SK-N-SH (cell line): ENCODE measurements at regions not wholly inside any gene's neighbourhood (a gene's known extent, or its start where the extent isn't known, plus 50 kb on each side); places are given as distances from the start of the nearest gene placed in this dataset.

Experiments used
- CTCF ChIA-PET: fragments of 300-600, 350-600 bp; formaldehyde crosslinking; extraction: SDS; loops from one replicate; lab custom pipeline; 2021; lab: Yijun Ruan, JAX
- POLR2A ChIA-PET: fragments of 350-600 bp; sonication (Branson Sonifier 250); formaldehyde crosslinking; extraction: SDS; loops from one replicate; lab custom pipeline; 2020; ENCODE audit warnings: antibody characterized with exemption, inconsistent platforms; lab: Yijun Ruan, JAX
- DNase-seq: peaks from one replicate; pipeline ENCODE4 v3.0.0; 2012
- H2AFZ ChIP-seq: fragments of 200-600 bp; sonication (generic); 2 replicates; pipeline ENCODE4 v1.8.1; 2016; ENCODE audit warnings: antibody characterized with exemption, mild to moderate bottlenecking, low read depth
- H3F3A ChIP-seq: fragments of 200-600 bp; sonication (generic); replicated peaks from 2 replicates; pipeline ENCODE3; 2016; ENCODE audit warnings: antibody characterized with exemption, mild to moderate bottlenecking; ENCODE audit not compliant: insufficient read depth
- H3K27ac ChIP-seq, 2 experiments: fragments of 200-500 bp in 1 of 2; fragments of 200-600 bp in 1 of 2; sonication (Bioruptor generic) in 1 of 2; sonication (generic), shearing (Covaris generic) in 1 of 2; 2 replicates each; pipeline versions ENCODE4 v1.5.1 to v1.6.1; 2014 to 2016; ENCODE audit warnings: low read depth in 2 of 2, inconsistent platforms in 1 of 2, low read length in 1 of 2, mild to moderate bottlenecking in 1 of 2, mixed read lengths in 1 of 2
- H3K27me3 ChIP-seq: fragments of 200-600 bp; sonication (generic), shearing (Covaris generic); 2 replicates; pipeline ENCODE4 v1.6.1; 2016; ENCODE audit warnings: mixed run types; ENCODE audit not compliant: insufficient read depth
- H3K36me3 ChIP-seq, 2 experiments: fragments of 200-500 bp in 1 of 2; fragments of 200-600 bp in 1 of 2; sonication (Bioruptor generic) in 1 of 2; sonication (generic) in 1 of 2; replicated peaks in 1 of 2; 2 replicates each; pipeline versions ENCODE3 to v1.5.1; 2014 to 2016; ENCODE audit warnings: low read length in 1 of 2, mild to moderate bottlenecking in 1 of 2; ENCODE audit not compliant: insufficient read depth in 2 of 2, control insufficient read depth in 1 of 2
- H3K4me1 ChIP-seq, 2 experiments: fragments of 200-500 bp in 1 of 2; fragments of 200-600 bp in 1 of 2; sonication (Bioruptor generic) in 1 of 2; sonication (generic), shearing (Covaris generic) in 1 of 2; 2 replicates each; pipeline versions ENCODE4 v1.5.1 to v1.6.1; 2014 to 2016; ENCODE audit warnings: low read depth in 1 of 2, low read length in 1 of 2, mixed run types in 1 of 2; ENCODE audit not compliant: insufficient read depth in 2 of 2, control insufficient read depth in 1 of 2
- H3K4me2 ChIP-seq: fragments of 200-600 bp; sonication (generic), shearing (Covaris generic); 2 replicates; pipeline ENCODE4 v1.6.1; 2017; ENCODE audit warnings: mixed run types
- H3K4me3 ChIP-seq, 2 experiments: fragments of 200-500 bp in 1 of 2; fragments of 200-600 bp in 1 of 2; sonication (Bioruptor generic) in 1 of 2; sonication (generic), shearing (Covaris generic) in 1 of 2; 2 replicates each; pipeline versions ENCODE4 v1.5.1 to v1.8.1; 2014 to 2016; ENCODE audit warnings: low read depth in 2 of 2, inconsistent platforms in 1 of 2, low read length in 1 of 2, mild to moderate bottlenecking in 1 of 2, mixed read lengths in 1 of 2, moderate library complexity in 1 of 2
- H3K79me2 ChIP-seq: fragments of 200-600 bp; sonication (generic); 2 replicates; pipeline ENCODE4 v1.8.1; 2017; ENCODE audit warnings: mild to moderate bottlenecking; ENCODE audit not compliant: insufficient read depth
- H3K9ac ChIP-seq: fragments of 200-600 bp; sonication (generic); 2 replicates; pipeline ENCODE4 v1.6.1; 2017; ENCODE audit warnings: mixed run types
- H3K9me2 ChIP-seq: fragments of 200-600 bp; sonication (generic); 2 replicates; pipeline ENCODE4 v1.6.1; 2017; ENCODE audit warnings: mixed run types
- H3K9me3 ChIP-seq: fragments of 200-600 bp; sonication (generic); 2 replicates; pipeline ENCODE4 v1.6.1; 2017; ENCODE audit warnings: mixed run types, mild to moderate bottlenecking, moderate library complexity
- H4K20me1 ChIP-seq: fragments of 200-600 bp; sonication (generic); 2 replicates; pipeline ENCODE4 v1.6.1; 2017; ENCODE audit warnings: mild to moderate bottlenecking, mixed run types; ENCODE audit not compliant: insufficient read depth
- CTCF ChIP-seq: fragments of 200-600 bp; sonication (generic); IDR thresholded peaks from 2 replicates; pipeline ENCODE4 v1.6.1; 2017; ENCODE audit warnings: antibody characterized with exemption, mild to moderate bottlenecking, moderate library complexity
- FOSL2 ChIP-seq: IDR thresholded peaks from 2 replicates; pipeline ENCODE4 v1.4.0; 2012; ENCODE audit warnings: low read depth, mild to moderate bottlenecking, moderate library complexity, borderline replicate concordance
- FOXJ3 ChIP-seq: sonication (generic); formaldehyde crosslinking; IDR thresholded peaks from 2 replicates; pipeline ENCODE4 v1.5.1; 2020; ENCODE audit warnings: mild to moderate bottlenecking, missing genetic modification reagents
- GATA2 ChIP-seq: sonication (generic); formaldehyde crosslinking; IDR thresholded peaks from 2 replicates; pipeline ENCODE4 v1.5.0; 2020; ENCODE audit warnings: mild to moderate bottlenecking, missing genetic modification reagents
- IRF3 ChIP-seq: fragments of 150-350 bp; IDR thresholded peaks from 2 replicates; pipeline ENCODE4 v1.6.1; 2016; ENCODE audit warnings: mild to moderate bottlenecking, low read depth, low read length
- MAX ChIP-seq: IDR thresholded peaks from 2 replicates; pipeline ENCODE4 v1.4.0; 2012; ENCODE audit warnings: low read depth
- MEF2A ChIP-seq: IDR thresholded peaks from 2 replicates; pipeline ENCODE4 v1.4.0; 2012; ENCODE audit warnings: low read depth, borderline replicate concordance
- MXI1 ChIP-seq: IDR thresholded peaks from 2 replicates; pipeline ENCODE4 v1.6.1; 2012; ENCODE audit warnings: mild to moderate bottlenecking, low read depth, low read length, improper control_type of control experiment
- NRF1 ChIP-seq: IDR thresholded peaks from 2 replicates; pipeline ENCODE4 v1.6.1; 2012; ENCODE audit warnings: low read depth, mild to moderate bottlenecking, low read length
- RCOR1 ChIP-seq: fragments of 150-350 bp; IDR thresholded peaks from 2 replicates; pipeline ENCODE4 v1.6.1; 2017; ENCODE audit warnings: antibody characterized with exemption, low read length
- REST ChIP-seq: IDR thresholded peaks from 2 replicates; pipeline ENCODE4 v1.6.1; 2012; ENCODE audit warnings: mild to moderate bottlenecking, low read depth, low read length, moderate library complexity
- RFX5 ChIP-seq: IDR thresholded peaks from 2 replicates; pipeline ENCODE4 v1.6.1; 2012; ENCODE audit warnings: mild to moderate bottlenecking, improper control_type of control experiment, low read length
- RXRA ChIP-seq: IDR thresholded peaks from 2 replicates; pipeline ENCODE4 v1.4.0; 2012; ENCODE audit warnings: low read depth, mild to moderate bottlenecking, borderline replicate concordance
- SMC3 ChIP-seq: IDR thresholded peaks from 2 replicates; pipeline ENCODE4 v1.6.1; 2012; ENCODE audit warnings: low read depth, low read length, improper control_type of control experiment
- TAF1 ChIP-seq: IDR thresholded peaks from 2 replicates; pipeline ENCODE4 v1.6.1; 2012; ENCODE audit warnings: low read depth, mild to moderate bottlenecking, low read length, moderate library complexity, borderline replicate concordance
- YY1 ChIP-seq: IDR thresholded peaks from 2 replicates; pipeline ENCODE4 v1.4.0; 2012; ENCODE audit warnings: low read depth, mild to moderate bottlenecking
- ZBTB33 ChIP-seq: IDR thresholded peaks from 2 replicates; pipeline ENCODE4 v1.4.0; 2012; ENCODE audit warnings: low read depth, borderline replicate concordance

- CTCF ChIA-PET: no interaction called here
- Histone ChIP-seq H3K36me3 (no peaks in the 10 kb centered on the region), H3K4me2 (no peak overlapping the region)
Observed at GRCh38 chr14:28695109-28695508, 71.5 kb upstream of the FOXG1 start.

More at GRCh38 chr14:28695109-28695508, 71.5 kb upstream of the FOXG1 start:
- no peaks in the 10 kb centered on the region for H3K79me2 ChIP-seq
- H3K27ac ChIP-seq: no peak overlapping the region
- no peak overlapping the region for H3K4me3 ChIP-seq
- POLR2A ChIA-PET: no interaction called here
- H3K27me3 ChIP-seq: no peaks in the 10 kb centered on the region
- no peaks in the 10 kb centered on the region for H4K20me1 ChIP-seq
- TF ChIP-seq REST: no peak
- TF ChIP-seq RXRA: no peak
- no peak for TF ChIP-seq RCOR1
- TF ChIP-seq FOXJ3 (CRISPR knock-in tag): no peak
- TF ChIP-seq IRF3: no peak
- TF ChIP-seq MEF2A: no peak
- no peak for TF ChIP-seq CTCF
- no peak for TF ChIP-seq GATA2
- no peak for TF ChIP-seq SMC3
- TF ChIP-seq ZBTB33: no peak
- TF ChIP-seq FOSL2: no peak
- TF ChIP-seq MAX: no peak
- TF ChIP-seq TAF1: no peak
- TF ChIP-seq NRF1: no peak
- TF ChIP-seq MXI1: no peak
- TF ChIP-seq RFX5: no peak
- TF ChIP-seq YY1: no peak
- H3K9me3 ChIP-seq: no peaks in the 10 kb centered on the region
- no peaks in the 10 kb centered on the region for H3F3A ChIP-seq
- H3K9ac ChIP-seq: no peak overlapping the region
- no peaks in the 10 kb centered on the region for H3K4me1 ChIP-seq
- no peak overlapping the region for H2AFZ ChIP-seq
- DNase-seq: no peak
- no peaks in the 10 kb centered on the region for H3K9me2 ChIP-seq
